CD4-positive, alpha-beta memory T cell (primary cell): ENCODE measurements at regions not wholly inside any gene's neighbourhood (a gene's known extent, or its start where the extent isn't known, plus 50 kb on each side); places are given as distances from the start of the nearest gene placed in this dataset.

Experiments used
- CTCF ChIA-PET: fragments of 350-600 bp; sonication (Branson Sonifier 250); formaldehyde crosslinking; loops from one replicate; lab custom pipeline; 2021; ENCODE audit warnings: inconsistent platforms; ENCODE audit not compliant: partially characterized antibody; lab: Charles Lee
- POLR2A ChIA-PET: fragments of 350-600 bp; sonication (Branson Sonifier 250); formaldehyde crosslinking; loops from one replicate; lab custom pipeline; 2021; ENCODE audit not compliant: partially characterized antibody; lab: Charles Lee
- DNase-seq, 5 donors: peaks; one replicate each; pipeline versions ENCODE4 v3.0.0 to v3.0.0-alpha.2; 2020 to 2022; ENCODE audit warnings: mixed read lengths in 1 of 5
- H3K27ac ChIP-seq: one replicate; pipeline ENCODE4 v1.7.0; 2013; ENCODE audit warnings: low read depth, low read length
- H3K27me3 ChIP-seq: 2 replicates; pipeline ENCODE4 v1.7.0; 2013; ENCODE audit warnings: mild to moderate bottlenecking, low read length, moderate library complexity; ENCODE audit not compliant: insufficient read depth
- H3K36me3 ChIP-seq: 2 replicates; pipeline ENCODE4 v1.7.0; 2013; ENCODE audit warnings: mild to moderate bottlenecking, low read length, moderate library complexity; ENCODE audit not compliant: insufficient read depth
- H3K4me1 ChIP-seq: 2 replicates; pipeline ENCODE4 v1.7.0; 2013; ENCODE audit warnings: mild to moderate bottlenecking, low read length, moderate library complexity; ENCODE audit not compliant: insufficient read depth
- H3K4me3 ChIP-seq, 2 donors: one replicate each; pipeline ENCODE4 v1.7.0; 2013; ENCODE audit warnings: low read length in 2 of 2, mild to moderate bottlenecking in 1 of 2
- H3K9me3 ChIP-seq, 2 donors: one replicate each; pipeline ENCODE4 v1.7.0; 2013; ENCODE audit warnings: low read length in 2 of 2, control low read depth in 1 of 2; ENCODE audit not compliant: control insufficient read depth in 1 of 2
- H3K27ac Mint-ChIP-seq, 7 donors: one replicate each; pipeline ENCODE4 v1.8.0; 2020 to 2021; ENCODE audit warnings: mixed read lengths in 7 of 7, mild to moderate bottlenecking in 6 of 7, inconsistent platforms in 3 of 7, moderate library complexity in 3 of 7
- H3K27me3 Mint-ChIP-seq, 2 donors: one replicate each; pipeline ENCODE4 v1.8.0; 2020 to 2021; ENCODE audit warnings: mixed read lengths in 2 of 2
- H3K36me3 Mint-ChIP-seq, 2 donors: one replicate each; pipeline ENCODE4 v1.8.0; 2020 to 2021; ENCODE audit warnings: mixed read lengths in 2 of 2, inconsistent platforms in 1 of 2, mild to moderate bottlenecking in 1 of 2
- H3K4me1 Mint-ChIP-seq, 4 donors: one replicate each; pipeline ENCODE4 v1.8.0; 2020 to 2021; ENCODE audit warnings: mixed read lengths in 4 of 4, mild to moderate bottlenecking in 1 of 4
- H3K4me3 Mint-ChIP-seq, 8 donors: one replicate each; pipeline ENCODE4 v1.8.0; 2020 to 2021; ENCODE audit warnings: mixed read lengths in 8 of 8, mild to moderate bottlenecking in 7 of 8, moderate library complexity in 6 of 8, inconsistent platforms in 3 of 8
- H3K9me3 Mint-ChIP-seq, 8 donors: one replicate each; pipeline ENCODE4 v1.8.0; 2020 to 2021; ENCODE audit warnings: mixed read lengths in 8 of 8, mild to moderate bottlenecking in 5 of 8, inconsistent platforms in 3 of 8, moderate library complexity in 1 of 8
- intact Hi-C: fragments of 100-400 bp; cut with micrococcal nuclease; formaldehyde crosslinking; loops from one replicate; pipeline ENCODE4 v1.15.1; 2023

GRCh38 chr13:110067355-110068175 is 239.4 kb downstream of the COL4A1 start:
- Mint-ChIP-seq H3K27me3 (peaks cover 1 to 2% of the 10 kb centered on the region in 2 donors), H3K4me1 (no peaks in the 10 kb centered on the region), H3K9me3 (peaks cover 0 to 5% (median 0%) of the 10 kb centered on the region in 8 donors), H3K36me3 (no peaks in the 10 kb centered on the region), H3K4me3 (no peak overlapping the region), H3K27ac (no peak overlapping the region)
- H3K9me3 ChIP-seq = no peaks in the 10 kb centered on the region
- H3K4me1 ChIP-seq = no peaks in the 10 kb centered on the region
- DNase-seq = no peak
- ChIA-PET POLR2A (no interaction called here), CTCF (no interaction called here)
- intact Hi-C loops = no loop called here
- no peak overlapping the region for H3K4me3 ChIP-seq
- no peak overlapping the region for H3K27ac ChIP-seq
- H3K36me3 ChIP-seq = no peaks in the 10 kb centered on the region
- H3K27me3 ChIP-seq = no peaks in the 10 kb centered on the region

- intact Hi-C loops = no loop called here
- Mint-ChIP-seq H3K9me3 (peaks cover 0 to 5% (median 0%) of the 10 kb centered on the region in 8 donors), H3K4me1 (no peaks in the 10 kb centered on the region), H3K27me3 (peaks cover 1 to 2% of the 10 kb centered on the region in 2 donors), H3K4me3 (no peak overlapping the region), H3K36me3 (no peaks in the 10 kb centered on the region), H3K27ac (no peak overlapping the region)
- no peak for DNase-seq
- Histone ChIP-seq H3K27me3 (no peaks in the 10 kb centered on the region), H3K4me1 (no peaks in the 10 kb centered on the region), H3K9me3 (no peaks in the 10 kb centered on the region), H3K4me3 (no peak overlapping the region), H3K27ac (no peak overlapping the region), H3K36me3 (no peaks in the 10 kb centered on the region)
- ChIA-PET POLR2A (no interaction called here), CTCF (no interaction called here)
Observed at GRCh38 chr13:110065780-110066179, 241.2 kb downstream of the COL4A1 start.

DNA sequence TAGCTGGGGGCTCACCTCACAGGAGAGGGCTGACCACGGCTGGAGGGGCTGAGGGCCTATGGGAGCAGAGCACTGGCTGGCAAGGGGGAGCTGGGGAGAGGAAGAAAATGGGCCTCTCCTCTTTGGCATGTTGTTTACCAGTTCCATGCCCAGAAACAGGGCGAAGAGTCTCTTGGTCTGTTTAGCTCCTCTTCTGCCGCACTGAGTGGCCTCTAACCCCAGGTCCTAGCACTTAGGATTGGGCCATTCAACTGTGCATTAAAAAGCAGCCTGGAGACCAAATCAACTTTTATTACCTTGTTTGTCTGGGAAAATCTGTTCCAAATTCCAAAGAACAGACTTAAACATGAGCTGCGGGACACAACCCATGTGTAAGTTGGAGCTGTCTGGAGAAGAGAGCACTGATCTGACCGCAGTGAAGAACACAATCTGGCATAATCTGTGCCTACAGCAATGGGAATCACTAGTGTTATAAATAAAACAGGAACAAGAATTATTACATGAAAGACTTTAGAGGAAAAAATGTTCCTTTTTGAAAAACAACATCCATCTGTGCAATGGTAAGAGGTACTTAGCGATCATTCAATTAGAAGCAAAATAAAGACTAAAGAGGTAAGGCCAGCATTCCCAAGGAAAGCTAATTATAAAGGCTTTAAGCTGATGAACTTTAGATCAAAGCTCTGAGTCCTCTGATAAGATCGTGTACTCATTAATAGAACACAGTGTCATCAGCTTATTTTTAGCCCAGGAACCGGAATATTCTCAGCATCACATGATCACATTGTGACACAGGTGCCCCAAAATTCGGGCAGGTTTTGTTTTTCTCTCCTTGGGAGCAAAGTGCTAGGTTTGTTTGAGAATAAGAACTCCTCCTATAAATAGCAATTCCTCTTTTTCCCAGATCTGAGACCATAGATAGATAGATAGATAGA is 243.2 kb downstream of the COL4A1 start:
- no peak overlapping the region for H3K4me3 ChIP-seq
- no peaks in the 10 kb centered on the region for H3K9me3 ChIP-seq
- no peak for DNase-seq
- intact Hi-C loops = no loop called here
- no peaks in the 10 kb centered on the region for H3K4me1 ChIP-seq
- H3K36me3 ChIP-seq = no peaks in the 10 kb centered on the region
- Mint-ChIP-seq H3K27ac (no peak overlapping the region), H3K27me3 (peaks cover 0 to 2% of the 10 kb centered on the region in 2 donors), H3K4me3 (no peak overlapping the region), H3K4me1 (no peaks in the 10 kb centered on the region), H3K9me3 (peaks cover 0 to 5% (median 0%) of the 10 kb centered on the region in 8 donors), H3K36me3 (no peaks in the 10 kb centered on the region)
- POLR2A ChIA-PET = no interaction called here
- CTCF ChIA-PET = no interaction called here
- no peak overlapping the region for H3K27ac ChIP-seq
- H3K27me3 ChIP-seq = no peaks in the 10 kb centered on the region

- H3K4me3 ChIP-seq = no peak overlapping the region
- ChIA-PET CTCF (no interaction called here), POLR2A (no interaction called here)
- DNase-seq = no peak
- H3K4me3 Mint-ChIP-seq = no peak overlapping the region
- no peak overlapping the region for H3K27ac Mint-ChIP-seq
- intact Hi-C loops = no loop called here
- no peaks in the 10 kb centered on the region for H3K4me1 Mint-ChIP-seq
- H3K36me3 Mint-ChIP-seq = no peaks in the 10 kb centered on the region
- H3K4me1 ChIP-seq = no peaks in the 10 kb centered on the region
- H3K27me3 Mint-ChIP-seq = no peaks in the 10 kb centered on the region
- H3K9me3 ChIP-seq = no peaks in the 10 kb centered on the region
- H3K9me3 Mint-ChIP-seq = peaks cover 0 to 5% (median 0%) of the 10 kb centered on the region in 8 donors
- H3K36me3 ChIP-seq = no peaks in the 10 kb centered on the region
- no peaks in the 10 kb centered on the region for H3K27me3 ChIP-seq
- H3K27ac ChIP-seq = no peak overlapping the region
Observed at GRCh38 chr13:110062777-110063442, 244.0 kb downstream of the COL4A1 start.

DNA sequence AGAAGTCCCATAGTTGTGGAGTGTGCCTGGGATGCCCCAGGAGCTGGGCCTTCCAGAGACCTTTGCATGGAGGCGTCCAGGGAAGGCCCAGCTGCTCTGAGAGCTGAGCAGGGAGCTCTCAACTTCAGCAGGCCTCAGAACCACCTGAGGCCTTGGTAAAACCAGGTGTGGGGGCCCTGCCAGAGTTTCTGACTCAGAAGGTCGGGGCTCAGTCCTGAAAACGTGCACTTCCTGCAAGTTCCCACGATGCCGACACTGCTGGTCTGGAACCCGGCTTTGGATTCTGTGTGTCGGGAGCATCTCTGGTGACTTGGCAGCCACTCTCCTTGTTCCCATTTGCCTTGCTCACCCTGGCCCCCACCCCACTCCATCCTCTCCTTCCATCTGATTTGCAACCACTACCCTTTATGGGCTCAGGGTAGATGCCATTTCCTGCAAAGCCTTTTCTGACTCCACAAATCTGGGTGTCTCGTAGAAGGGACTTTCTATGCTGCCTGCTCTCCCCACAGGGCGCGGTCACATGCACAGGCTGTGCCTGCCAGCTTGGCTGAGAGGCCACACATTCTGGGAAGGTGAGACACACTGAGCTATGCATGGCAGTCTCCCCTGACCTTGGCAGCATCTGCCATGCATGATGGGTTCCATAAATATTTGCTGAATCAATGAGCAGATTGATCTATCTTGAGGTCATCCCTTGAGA is 244.7 kb downstream of the COL4A1 start:
- Mint-ChIP-seq H3K36me3 (no peaks in the 10 kb centered on the region), H3K4me1 (no peaks in the 10 kb centered on the region), H3K27me3 (no peaks in the 10 kb centered on the region), H3K9me3 (peaks cover 0 to 5% (median 0%) of the 10 kb centered on the region in 8 donors), H3K27ac (no peak overlapping the region), H3K4me3 (no peak overlapping the region)
- H3K4me1 ChIP-seq = no peaks in the 10 kb centered on the region
- intact Hi-C loops = no loop called here
- POLR2A ChIA-PET = no interaction called here
- CTCF ChIA-PET = no interaction called here
- H3K9me3 ChIP-seq = no peaks in the 10 kb centered on the region
- DNase-seq = no peak
- H3K36me3 ChIP-seq = no peaks in the 10 kb centered on the region
- no peak overlapping the region for H3K4me3 ChIP-seq
- H3K27me3 ChIP-seq = no peaks in the 10 kb centered on the region
- H3K27ac ChIP-seq = no peak overlapping the region

DNA sequence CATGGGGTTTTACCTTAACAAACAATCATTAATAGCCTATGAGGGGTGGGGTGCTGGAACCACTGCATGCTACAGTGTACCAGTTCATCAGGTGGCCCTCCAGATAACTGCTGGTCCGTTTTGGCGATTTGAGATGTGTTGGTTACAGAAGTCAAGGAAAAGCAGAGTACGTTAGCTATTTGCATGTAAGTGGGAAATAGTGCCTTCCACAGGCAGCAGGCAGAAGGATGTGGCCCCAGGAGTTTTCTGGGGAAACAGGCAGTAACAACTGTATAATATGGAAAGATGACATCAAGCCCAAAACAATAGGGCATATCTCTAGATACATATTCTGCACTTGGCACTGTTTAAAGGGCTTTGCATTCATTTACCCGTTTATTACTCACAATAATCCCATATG is 245.7 kb downstream of the COL4A1 start:
- H3K36me3 Mint-ChIP-seq = no peaks in the 10 kb centered on the region
- intact Hi-C loops = no loop called here
- H3K27ac ChIP-seq = no peak overlapping the region
- DNase-seq = no peak
- H3K27me3 Mint-ChIP-seq = peaks cover 0 to 1% of the 10 kb centered on the region in 2 donors
- H3K4me1 ChIP-seq = no peaks in the 10 kb centered on the region
- H3K4me3 Mint-ChIP-seq = no peak overlapping the region
- H3K27me3 ChIP-seq = no peaks in the 10 kb centered on the region
- H3K4me3 ChIP-seq = no peak overlapping the region
- ChIA-PET POLR2A (no interaction called here), CTCF (no interaction called here)
- no peak overlapping the region for H3K27ac Mint-ChIP-seq
- peaks cover 0 to 3% (median 0%) of the 10 kb centered on the region in 8 donors for H3K9me3 Mint-ChIP-seq
- no peaks in the 10 kb centered on the region for H3K36me3 ChIP-seq
- no peaks in the 10 kb centered on the region for H3K9me3 ChIP-seq
- H3K4me1 Mint-ChIP-seq = no peaks in the 10 kb centered on the region
